ENCODE measurements at regions not wholly inside any gene's neighbourhood (a gene's known extent, or its start where the extent isn't known, plus 50 kb on each side); places are given as distances from the start of the nearest gene placed in this dataset.

DNA sequence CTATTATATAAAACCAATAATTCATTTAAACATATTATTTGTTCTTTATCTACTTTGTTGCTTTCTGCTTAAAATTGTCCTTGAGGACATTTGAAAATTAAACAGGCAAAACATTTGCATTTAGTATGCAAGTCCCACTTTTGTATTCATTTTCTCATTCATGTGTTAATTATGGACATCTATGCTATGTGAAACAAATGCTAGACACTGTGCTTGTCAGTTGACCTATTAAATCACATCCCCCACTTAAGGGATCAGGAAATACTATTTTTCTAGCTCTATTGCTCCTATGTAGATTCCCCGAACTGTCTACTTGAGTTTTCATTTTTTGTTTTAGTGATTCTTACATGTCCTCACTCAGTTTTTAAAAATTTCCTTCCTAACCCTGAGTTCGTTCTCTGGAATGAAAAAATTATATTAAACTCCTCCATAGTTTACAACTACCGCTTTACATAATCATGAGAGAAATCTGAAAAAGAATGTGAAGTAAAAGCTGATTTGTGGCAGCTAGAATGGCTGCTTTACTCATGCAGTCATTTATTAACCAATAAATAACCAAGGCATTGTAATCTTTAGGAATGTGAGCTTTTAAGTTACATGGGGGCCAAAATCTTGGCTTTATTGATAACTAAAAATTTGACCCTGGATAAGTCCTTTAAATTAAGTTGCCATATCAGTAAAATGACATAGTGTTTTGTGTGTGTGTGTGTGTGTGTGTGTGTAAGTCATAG lies 188.5 kb downstream of the LIG4 start:
- H3K4me3 ChIP-seq (ENCODE audit: low read depth, low read length): peak overlapping the region; percentile 14
- TF ChIP-seq, protein P1, sequence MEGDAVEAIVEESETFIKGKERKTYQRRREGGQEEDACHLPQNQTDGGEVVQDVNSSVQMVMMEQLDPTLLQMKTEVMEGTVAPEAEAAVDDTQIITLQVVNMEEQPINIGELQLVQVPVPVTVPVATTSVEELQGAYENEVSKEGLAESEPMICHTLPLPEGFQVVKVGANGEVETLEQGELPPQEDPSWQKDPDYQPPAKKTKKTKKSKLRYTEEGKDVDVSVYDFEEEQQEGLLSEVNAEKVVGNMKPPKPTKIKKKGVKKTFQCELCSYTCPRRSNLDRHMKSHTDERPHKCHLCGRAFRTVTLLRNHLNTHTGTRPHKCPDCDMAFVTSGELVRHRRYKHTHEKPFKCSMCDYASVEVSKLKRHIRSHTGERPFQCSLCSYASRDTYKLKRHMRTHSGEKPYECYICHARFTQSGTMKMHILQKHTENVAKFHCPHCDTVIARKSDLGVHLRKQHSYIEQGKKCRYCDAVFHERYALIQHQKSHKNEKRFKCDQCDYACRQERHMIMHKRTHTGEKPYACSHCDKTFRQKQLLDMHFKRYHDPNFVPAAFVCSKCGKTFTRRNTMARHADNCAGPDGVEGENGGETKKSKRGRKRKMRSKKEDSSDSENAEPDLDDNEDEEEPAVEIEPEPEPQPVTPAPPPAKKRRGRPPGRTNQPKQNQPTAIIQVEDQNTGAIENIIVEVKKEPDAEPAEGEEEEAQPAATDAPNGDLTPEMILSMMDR (conservative IDR thresholded peaks at IDR 0.05; ENCODE audit: low read depth, low read length): no peak
- no peak for DNase-seq (ENCODE audit: low read depth)

DNA sequence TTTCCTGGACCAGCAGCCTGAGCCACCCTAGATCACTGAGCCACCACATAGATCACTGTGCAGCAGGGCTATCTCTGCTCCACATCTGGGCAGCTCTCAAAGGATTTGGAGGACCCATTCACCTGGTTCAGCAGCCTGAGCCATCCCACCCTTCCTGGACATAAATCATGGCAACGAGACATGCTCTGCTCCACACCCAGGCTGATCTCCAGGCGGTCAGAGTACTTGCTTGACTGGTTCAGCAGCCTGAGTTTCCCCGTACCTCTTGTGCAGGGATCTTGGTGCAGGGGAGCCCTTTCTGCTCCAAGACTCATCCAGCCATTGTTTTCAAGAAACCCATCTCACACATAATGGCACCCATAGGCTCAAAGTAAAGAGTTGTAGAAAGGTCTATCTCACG lies 195.3 kb downstream of the LIG4 start:
- TF ChIP-seq, protein P1 (conservative IDR thresholded peaks at IDR 0.05; ENCODE audit: low read depth, low read length): no peak
- DNase-seq (ENCODE audit: low read depth): no peak
- H3K4me3 ChIP-seq (ENCODE audit: low read depth, low read length): no peak overlapping the region

GRCh38 chr13:108018371-108018870 lies 196.9 kb downstream of the LIG4 start:
- TF ChIP-seq, protein P1 (conservative IDR thresholded peaks at IDR 0.05; ENCODE audit: low read depth, low read length): no peak
- DNase-seq (ENCODE audit: low read depth): no peak
- H3K4me3 ChIP-seq (ENCODE audit: low read depth, low read length): no peak overlapping the region

DNA sequence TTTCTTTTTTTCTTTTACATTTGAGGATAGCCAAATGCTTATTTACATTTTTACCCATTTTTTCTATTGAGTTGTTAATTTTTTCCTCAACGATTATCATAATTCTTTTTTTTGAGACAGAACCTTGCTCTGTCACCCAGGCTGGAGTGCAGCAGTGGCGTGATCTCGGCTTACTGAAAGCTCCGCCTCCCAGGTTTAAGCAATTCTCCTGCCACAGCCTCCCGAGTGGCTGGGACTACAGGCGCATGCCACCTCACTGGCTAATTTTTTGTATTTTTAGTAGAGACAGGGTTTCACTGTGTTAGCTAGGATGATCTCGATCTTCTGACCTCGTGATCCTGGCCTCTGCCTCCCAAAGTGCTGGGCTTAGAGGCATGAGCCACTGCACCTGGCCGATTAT lies 208.7 kb downstream of the LIG4 start:
- H3K4me3 ChIP-seq (ENCODE audit: low read depth, low read length): no peak overlapping the region
- no peak for DNase-seq (ENCODE audit: low read depth)
- TF ChIP-seq, protein P1 (conservative IDR thresholded peaks at IDR 0.05; ENCODE audit: low read depth, low read length): no peak

DNA sequence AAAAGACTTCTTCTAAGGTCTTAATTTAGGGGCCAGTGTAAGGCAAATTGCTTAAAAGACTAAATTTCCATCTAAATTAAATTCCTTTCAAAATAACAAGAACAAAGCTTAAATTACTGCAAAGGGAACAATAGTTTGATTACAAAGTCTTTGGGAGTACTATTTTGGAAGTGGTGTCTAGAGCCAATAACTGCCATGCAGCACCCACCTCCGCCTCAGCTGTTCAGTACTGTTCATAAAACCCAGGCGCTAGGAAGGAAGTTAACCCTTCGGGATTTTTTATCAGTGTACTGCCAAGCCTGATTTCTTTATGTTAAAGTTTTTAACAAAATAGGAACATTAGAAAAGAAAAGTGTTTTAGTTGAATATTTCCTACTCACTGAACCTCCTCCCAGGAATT lies 210.1 kb downstream of the LIG4 start:
- DNase-seq (ENCODE audit: low read depth): no peak
- H3K4me3 ChIP-seq (ENCODE audit: low read depth, low read length): no peak overlapping the region
- TF ChIP-seq, protein P1 (conservative IDR thresholded peaks at IDR 0.05; ENCODE audit: low read depth, low read length): no peak

- DNase-seq (ENCODE audit: low read depth): no peak
- TF ChIP-seq, protein P1 (conservative IDR thresholded peaks at IDR 0.05; ENCODE audit: low read depth, low read length): no peak
- H3K4me3 ChIP-seq (ENCODE audit: low read depth, low read length): no peak overlapping the region
Measured at GRCh38 chr13:108003626-108004025, 211.7 kb downstream of the LIG4 start.

DNA sequence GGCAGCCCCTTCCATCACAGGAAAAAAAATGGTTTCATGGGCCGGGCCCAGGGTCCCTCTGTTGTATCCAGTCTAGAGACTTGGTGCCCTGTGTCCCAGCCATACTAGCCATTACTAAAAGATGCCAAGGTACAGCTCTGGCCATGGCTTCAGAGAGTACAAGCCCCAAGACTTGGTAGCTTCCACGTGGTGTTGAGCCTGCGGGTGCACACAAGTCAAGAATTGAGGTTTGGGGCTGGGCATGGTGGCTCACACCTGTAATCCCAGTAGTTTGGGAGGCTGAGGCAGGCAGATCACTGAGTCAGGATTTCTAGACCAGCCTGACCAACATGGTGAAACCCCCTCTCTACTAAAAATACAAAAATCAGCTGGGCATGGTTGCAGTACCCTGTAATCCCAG lies 214.3 kb downstream of the LIG4 start:
- no peak overlapping the region for H3K4me3 ChIP-seq (ENCODE audit: low read depth, low read length)
- TF ChIP-seq, protein P1 (conservative IDR thresholded peaks at IDR 0.05; ENCODE audit: low read depth, low read length): no peak
- no peak for DNase-seq (ENCODE audit: low read depth)
